Uterus (tissue), 2 donors: ENCODE measurements at regions not wholly inside any gene's neighbourhood (a gene's known extent, or its start where the extent isn't known, plus 50 kb on each side); places are given as distances from the start of the nearest gene placed in this dataset.

Experiments
- CTCF ChIP-seq, 4 experiments: fragments of 200-600 bp in 2 of 4; fragments of 450-650 bp in 2 of 4; sonication (generic) in 2 of 4; IDR thresholded peaks; one replicate each; pipeline ENCODE4 v1.5.1; 2016 to 2019; ENCODE audit warnings: antibody characterized with exemption in 4 of 4, mild to moderate bottlenecking in 2 of 4, moderate library complexity in 1 of 4
- POLR2A ChIP-seq, 2 donors: fragments of 450-650 bp; IDR thresholded peaks; one replicate each; pipeline ENCODE4 v1.6.1; 2016; ENCODE audit warnings: antibody characterized with exemption in 2 of 2, mild to moderate bottlenecking in 1 of 2, moderate library complexity in 1 of 2

- TF ChIP-seq CTCF (IDR thresholded peaks at IDR 0.05) (no peak), POLR2A (IDR thresholded peaks at IDR 0.05) (no peak)
These were observed 69.7 kb upstream of the NUDT6 start for GRCh38 chr4:122992057-122992456.
